ENCODE measurements at regions not wholly inside any gene's neighbourhood (a gene's known extent, or its start where the extent isn't known, plus 50 kb on each side); places are given as distances from the start of the nearest gene placed in this dataset.

GRCh38 chrX:87003031-87003430, 514.6 kb upstream of the KLHL4 start:
- Histone ChIP-seq H3K4me3 (no peak overlapping the region), H3K27ac (ENCODE audit: low read depth in 1 of 2, low read length in 1 of 2) (no peak overlapping the region), H3K9me3 (ENCODE audit: control insufficient read depth in 4 of 4, insufficient read depth in 3 of 4, low read length in 3 of 4) (no peaks in the 10 kb centered on the region), H3K27me3 (ENCODE audit: control insufficient read depth in 3 of 3, insufficient read depth in 3 of 3, low read length in 2 of 3) (no peaks in the 10 kb centered on the region), H3K9ac (ENCODE audit: insufficient read depth in 1 of 2, low read length in 2 of 2) (no peak overlapping the region), H3K4me1 (ENCODE audit: control insufficient read depth in 5 of 5, insufficient read depth in 5 of 5, low read length in 5 of 5) (no peaks in the 10 kb centered on the region), H3K36me3 (ENCODE audit: control insufficient read depth in 4 of 4, insufficient read depth in 4 of 4, low read length in 4 of 4) (no peaks in the 10 kb centered on the region)
- DNase-seq (no peak), ATAC-seq (ENCODE audit: insufficient read depth, low FRiP score) (no peak)
- no peak for TF ChIP-seq CTCF (IDR thresholded peaks at IDR 0.05; ENCODE audit: control extremely low read depth, extremely low read depth)

- Histone ChIP-seq H3K27ac (ENCODE audit: low read depth in 1 of 2, low read length in 1 of 2) (no peak overlapping the region), H3K36me3 (ENCODE audit: control insufficient read depth in 4 of 4, insufficient read depth in 4 of 4, low read length in 4 of 4) (no peaks in the 10 kb centered on the region), H3K9me3 (ENCODE audit: control insufficient read depth in 4 of 4, insufficient read depth in 3 of 4, low read length in 3 of 4) (no peaks in the 10 kb centered on the region), H3K27me3 (ENCODE audit: control insufficient read depth in 3 of 3, insufficient read depth in 3 of 3, low read length in 2 of 3) (no peaks in the 10 kb centered on the region), H3K4me3 (no peak overlapping the region), H3K9ac (ENCODE audit: insufficient read depth in 1 of 2, low read length in 2 of 2) (no peak overlapping the region), H3K4me1 (ENCODE audit: control insufficient read depth in 5 of 5, insufficient read depth in 5 of 5, low read length in 5 of 5) (no peaks in the 10 kb centered on the region)
- no peak for ATAC-seq (ENCODE audit: insufficient read depth, low FRiP score)
- 69 to 75% methylated on average over 3 of the region's 3 CpGs for WGBS, 2 donors
- no peak for TF ChIP-seq CTCF (IDR thresholded peaks at IDR 0.05; ENCODE audit: control extremely low read depth, extremely low read depth)
- no peak for DNase-seq
Observed at GRCh38 chrX:87005183-87005582, 512.4 kb upstream of the KLHL4 start.

GRCh38 chrX:87005885-87006284, 511.7 kb upstream of the KLHL4 start:
- no peaks in the 10 kb centered on the region for H3K27me3 ChIP-seq (ENCODE audit: control insufficient read depth in 3 of 3, insufficient read depth in 3 of 3, low read length in 2 of 3)
- no peak overlapping the region for H3K27ac ChIP-seq (ENCODE audit: low read depth in 1 of 2, low read length in 1 of 2)
- H3K36me3 ChIP-seq (ENCODE audit: control insufficient read depth in 4 of 4, insufficient read depth in 4 of 4, low read length in 4 of 4) = no peaks in the 10 kb centered on the region
- no peak for TF ChIP-seq CTCF (IDR thresholded peaks at IDR 0.05; ENCODE audit: control extremely low read depth, extremely low read depth)
- no peak overlapping the region for H3K4me3 ChIP-seq
- ATAC-seq (ENCODE audit: insufficient read depth, low FRiP score) (no peak), DNase-seq (no peak)
- H3K9ac ChIP-seq (ENCODE audit: insufficient read depth in 1 of 2, low read length in 2 of 2) = no peak overlapping the region
- no peaks in the 10 kb centered on the region for H3K9me3 ChIP-seq (ENCODE audit: control insufficient read depth in 4 of 4, insufficient read depth in 3 of 4, low read length in 3 of 4)
- H3K4me1 ChIP-seq (ENCODE audit: control insufficient read depth in 5 of 5, insufficient read depth in 5 of 5, low read length in 5 of 5) = no peaks in the 10 kb centered on the region

GRCh38 chrX:87006561-87006960, 511.0 kb upstream of the KLHL4 start:
- Histone ChIP-seq H3K9me3 (ENCODE audit: control insufficient read depth in 4 of 4, insufficient read depth in 3 of 4, low read length in 3 of 4) (no peaks in the 10 kb centered on the region), H3K36me3 (ENCODE audit: control insufficient read depth in 4 of 4, insufficient read depth in 4 of 4, low read length in 4 of 4) (no peaks in the 10 kb centered on the region), H3K27me3 (ENCODE audit: control insufficient read depth in 3 of 3, insufficient read depth in 3 of 3, low read length in 2 of 3) (no peaks in the 10 kb centered on the region), H3K9ac (ENCODE audit: insufficient read depth in 1 of 2, low read length in 2 of 2) (no peak overlapping the region), H3K27ac (ENCODE audit: low read depth in 1 of 2, low read length in 1 of 2) (no peak overlapping the region), H3K4me3 (no peak overlapping the region), H3K4me1 (ENCODE audit: control insufficient read depth in 5 of 5, insufficient read depth in 5 of 5, low read length in 5 of 5) (no peaks in the 10 kb centered on the region)
- ATAC-seq (ENCODE audit: insufficient read depth, low FRiP score) (no peak), DNase-seq (no peak)
- TF ChIP-seq CTCF (IDR thresholded peaks at IDR 0.05; ENCODE audit: control extremely low read depth, extremely low read depth) = no peak

Measured in lung (tissue), 11 donors.